ENCODE measurements at regions not wholly inside any gene's neighbourhood (a gene's known extent, or its start where the extent isn't known, plus 50 kb on each side); places are given as distances from the start of the nearest gene placed in this dataset.
"Not testable (repeated sequence)": the region's sequence is repeated elsewhere in the genome, so short reads cannot be mapped to it uniquely, and the experiment has no call there.

DNA sequence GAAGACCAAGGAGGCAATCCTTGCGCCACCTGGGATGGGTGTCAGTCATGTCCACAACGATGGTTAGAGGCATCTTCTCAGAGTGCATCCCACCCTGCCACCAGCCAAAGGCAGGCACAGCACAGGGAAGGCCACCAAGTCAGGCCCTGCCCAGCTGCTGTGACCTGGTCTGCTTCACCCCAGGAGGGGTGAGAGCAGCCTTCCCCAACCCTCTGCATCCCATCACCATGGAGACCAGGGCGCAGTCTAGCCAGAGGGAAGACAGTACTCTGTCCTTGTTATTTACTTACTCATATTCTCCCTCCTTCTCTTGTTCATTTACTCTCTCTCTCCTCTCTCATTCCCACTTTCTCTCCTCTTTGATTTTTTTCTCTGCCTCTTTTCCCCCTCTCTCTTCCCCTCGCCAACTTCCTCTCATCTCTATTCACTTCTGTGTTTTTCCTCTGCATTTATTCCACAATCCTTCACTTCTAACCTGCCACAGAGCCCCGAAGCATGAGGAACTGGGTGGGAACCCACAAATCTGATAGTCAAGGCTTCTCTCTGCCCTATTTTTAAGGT is 749.4 kb downstream of the UQCRFS1 start:
- no peak for DNase-seq

GRCh38 chr19:28457620-28458019 is 755.3 kb downstream of the UQCRFS1 start:
- no peak for DNase-seq

DNA sequence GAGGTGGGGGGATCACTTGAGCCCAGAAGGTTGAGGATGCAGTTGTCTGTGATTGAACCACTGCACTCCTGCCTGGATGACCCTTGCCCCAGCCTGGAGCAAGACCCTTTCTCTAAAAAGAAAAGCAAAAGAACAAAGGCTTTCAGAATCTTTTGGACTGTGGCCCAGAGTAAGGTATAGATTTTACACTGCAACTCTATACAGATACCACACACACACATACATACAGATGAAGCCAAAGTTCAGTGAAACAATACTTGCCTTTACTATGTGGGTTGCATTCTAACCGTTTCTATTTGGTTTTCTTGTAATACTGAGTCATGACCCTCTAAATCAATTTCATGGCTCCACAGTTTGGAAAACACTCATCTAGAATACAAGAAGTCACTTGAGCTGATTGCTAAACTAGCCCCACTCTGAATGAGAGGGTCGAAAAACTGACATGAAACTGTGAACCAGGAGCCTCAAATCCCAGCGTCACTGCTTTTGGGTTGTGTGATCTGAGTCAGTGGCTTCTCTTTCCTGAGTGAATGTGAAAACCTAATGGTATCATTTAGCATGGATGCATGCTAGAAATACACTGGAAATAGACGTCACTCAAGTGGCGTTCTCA is 756.1 kb downstream of the UQCRFS1 start:
- no peak for DNase-seq

GRCh38 chr19:28456252-28456651 is 756.7 kb downstream of the UQCRFS1 start:
- DNase-seq = no peak

- no peak for DNase-seq
These were observed 758.9 kb downstream of the UQCRFS1 start for GRCh38 chr19:28454083-28454482.

DNA sequence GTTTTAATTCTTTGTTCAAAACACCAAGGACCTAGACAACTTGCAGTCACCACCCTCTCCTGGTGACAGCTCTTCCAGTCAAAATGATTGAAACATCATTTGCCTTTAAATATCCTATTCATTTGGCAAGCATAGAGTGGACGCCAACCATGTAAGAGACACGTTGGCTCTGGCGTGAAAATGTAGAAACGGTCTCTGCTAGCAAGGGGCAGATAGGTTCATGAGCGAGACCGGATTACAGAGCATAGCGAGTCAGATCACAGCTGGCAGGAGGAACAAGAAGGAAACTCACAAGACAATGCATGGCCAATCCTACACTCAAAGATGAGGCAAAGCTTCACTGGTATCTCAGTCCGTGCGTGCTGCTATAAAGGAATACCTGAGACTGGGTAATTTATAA is 759.5 kb downstream of the UQCRFS1 start:
- no peak for DNase-seq

GRCh38 chr19:28449803-28450202 is 763.1 kb downstream of the UQCRFS1 start:
- DNase-seq = no peak

GRCh38 chr19:28446511-28446910 is 766.4 kb downstream of the UQCRFS1 start:
- DNase-seq = no peak

- no peak for DNase-seq
These were observed 767.1 kb downstream of the UQCRFS1 start for GRCh38 chr19:28445826-28446225.

DNA sequence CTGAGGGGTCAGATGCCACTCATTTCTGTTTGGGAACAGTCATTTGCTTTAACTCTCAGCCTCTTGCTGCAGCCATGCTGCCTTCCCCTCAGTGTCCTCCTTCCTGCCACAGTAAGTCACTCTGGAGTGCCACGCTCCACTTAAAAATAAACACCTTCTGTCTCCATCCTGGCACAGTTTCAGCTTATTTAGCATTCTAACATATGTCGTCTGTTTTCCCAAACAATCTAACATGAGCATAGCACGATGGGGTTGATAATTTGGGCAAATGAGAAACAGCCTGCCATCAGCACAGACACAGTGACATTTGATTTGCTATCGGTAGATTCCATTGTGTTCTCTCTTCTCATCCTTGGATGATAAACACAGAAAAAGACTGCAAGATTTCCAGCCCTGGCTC is 768.6 kb downstream of the UQCRFS1 start:
- DNase-seq = no peak

- no peak for DNase-seq
These were observed 769.6 kb downstream of the UQCRFS1 start for GRCh38 chr19:28443361-28443760.

DNA sequence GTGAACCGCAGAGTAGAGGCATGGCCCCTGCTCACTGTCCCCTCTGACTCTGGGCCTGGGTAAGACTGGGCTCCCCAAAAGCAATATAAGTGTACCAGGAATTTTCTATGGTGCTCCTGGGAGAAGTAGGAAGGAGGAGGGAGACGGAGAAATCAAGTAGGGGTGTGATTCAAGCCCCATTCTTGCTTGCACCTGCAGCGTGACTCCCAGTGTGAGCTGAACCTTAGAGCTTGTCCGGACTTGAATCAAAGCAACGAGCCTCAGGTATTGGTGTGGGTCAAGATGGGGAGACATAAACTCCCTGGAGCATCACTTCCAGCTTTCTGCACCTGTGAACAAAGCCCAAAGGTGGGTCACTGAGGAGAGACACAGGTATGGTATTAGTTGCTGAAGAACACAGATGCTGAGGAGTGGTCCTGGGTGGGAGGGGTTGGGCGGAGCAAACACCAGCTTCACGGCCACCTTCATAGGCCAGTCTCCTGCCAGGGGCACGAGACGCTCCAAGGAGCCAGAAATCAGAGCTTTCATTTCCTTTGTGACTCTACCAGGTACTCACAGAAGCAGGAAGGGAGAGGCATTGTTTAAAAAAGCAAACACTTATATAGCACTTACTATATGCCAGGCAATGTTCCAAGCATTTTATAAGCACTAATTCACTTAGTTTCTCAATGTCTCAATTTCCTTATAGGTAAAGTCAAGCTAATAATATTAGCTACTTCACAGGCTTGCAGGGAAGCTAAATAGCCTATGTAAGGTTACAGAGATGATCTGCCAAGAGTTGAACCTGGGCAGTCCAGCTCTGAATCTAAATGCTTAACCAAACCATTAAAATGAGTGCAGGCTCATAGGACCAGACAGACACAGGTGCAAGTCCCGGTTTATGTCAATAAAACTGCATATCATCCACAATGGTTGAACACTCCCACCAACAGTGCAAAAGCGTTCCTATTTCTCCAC is 775.3 kb downstream of the UQCRFS1 start:
- DNase-seq = no peak

DNA sequence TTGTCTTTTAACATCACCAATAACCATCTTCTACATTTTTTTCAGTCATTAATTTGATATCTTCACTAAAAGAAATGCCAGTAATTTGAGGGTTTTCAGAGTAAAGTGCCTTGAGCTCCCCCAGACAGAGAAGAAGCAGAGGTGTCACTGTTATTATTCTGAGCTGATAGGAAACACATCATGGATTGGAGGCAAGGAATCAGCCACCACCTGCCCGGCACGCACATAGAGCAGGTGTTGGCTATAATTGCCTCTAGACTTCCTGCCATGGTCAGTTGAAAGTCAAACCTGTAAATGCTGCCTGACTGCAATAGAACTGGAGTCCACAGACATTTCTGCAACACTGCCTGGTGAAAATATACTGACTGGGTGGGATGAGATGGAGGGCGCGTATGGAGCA is 776.6 kb downstream of the UQCRFS1 start:
- DNase-seq = no peak

GRCh38 chr19:28435551-28436271 is 777.2 kb downstream of the UQCRFS1 start:
- DNase-seq = no peak

DNA sequence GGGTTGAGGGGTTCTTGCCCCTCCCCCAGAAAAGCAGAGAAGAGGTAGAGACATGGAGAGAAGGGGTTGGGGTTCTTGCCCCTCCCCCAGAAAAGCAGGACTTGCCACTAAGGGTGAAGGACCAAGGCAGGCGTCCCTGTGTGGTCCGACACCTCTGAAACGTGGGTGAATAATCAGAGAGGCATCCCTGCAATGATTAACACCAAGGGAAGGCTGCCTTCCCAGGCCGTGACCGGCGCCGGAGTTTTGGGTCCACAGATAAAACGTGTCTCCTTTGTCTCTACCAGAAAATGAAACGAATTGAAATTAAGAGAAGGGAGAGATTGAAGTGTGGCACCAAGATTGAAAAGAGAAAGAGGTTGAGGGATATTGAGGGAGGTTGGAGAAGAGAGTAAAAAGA is 778.2 kb downstream of the UQCRFS1 start:
- DNase-seq = not testable (repeated sequence)

GRCh38 chr19:28434365-28434764 is 778.6 kb downstream of the UQCRFS1 start:
- not testable (repeated sequence) for DNase-seq

DNA sequence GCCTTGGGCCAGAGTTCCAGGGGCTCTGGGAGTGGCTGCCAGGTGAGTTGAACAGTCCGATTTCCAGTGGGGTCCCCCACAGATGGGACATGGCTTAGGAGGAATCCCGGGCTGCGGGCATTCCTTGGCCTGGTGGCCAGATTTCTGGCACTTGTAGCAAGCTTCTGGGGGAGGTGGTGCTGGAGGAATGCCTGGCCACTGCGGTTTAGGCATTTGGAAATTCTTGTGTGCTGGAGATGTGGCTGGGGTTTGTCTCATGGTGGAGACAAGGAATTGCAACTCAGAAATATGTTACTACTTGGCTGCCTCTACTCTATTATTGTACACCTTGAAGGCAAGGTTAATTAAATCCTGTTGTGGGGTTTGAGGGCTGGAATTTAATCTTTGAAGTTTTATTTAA is 779.8 kb downstream of the UQCRFS1 start:
- DNase-seq = not testable (repeated sequence)

DNA sequence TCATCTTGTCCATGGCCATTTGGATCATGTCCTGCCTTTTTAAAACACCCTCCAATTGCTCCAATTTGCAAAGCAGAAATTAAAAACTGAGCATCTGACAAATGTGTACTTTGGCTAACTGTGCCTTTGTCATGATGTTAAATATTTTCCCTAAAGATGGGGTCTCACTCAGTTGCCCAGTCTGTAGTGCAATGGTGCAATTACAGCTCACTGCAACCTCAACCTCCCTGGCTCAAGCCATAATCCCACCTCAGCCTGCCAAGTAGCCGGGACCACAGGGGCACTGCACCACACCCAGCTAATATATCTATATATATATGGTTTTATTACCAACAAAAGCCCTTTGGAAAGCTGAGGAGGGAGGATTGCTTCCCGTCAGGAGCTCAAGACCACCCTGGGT is 782.7 kb downstream of the UQCRFS1 start:
- no peak for DNase-seq

DNA sequence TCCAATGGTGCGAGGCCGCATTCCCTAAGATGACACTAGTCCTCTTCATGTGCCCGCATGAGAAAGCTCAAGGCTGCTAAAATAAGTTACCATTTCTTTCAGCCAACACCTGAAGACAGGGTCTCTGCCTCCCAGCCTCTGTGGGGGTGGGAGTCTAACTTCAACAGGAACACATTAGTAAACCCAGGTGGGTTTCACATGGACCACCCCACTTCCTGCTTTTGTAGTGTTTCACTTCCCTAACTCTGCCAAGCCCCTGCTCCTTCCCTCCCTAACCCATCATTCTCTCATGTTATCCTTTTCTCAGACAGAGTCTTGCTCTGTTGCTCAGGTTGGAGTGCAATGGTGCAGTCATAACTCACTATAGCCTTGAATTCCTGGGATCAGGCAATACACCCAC is 783.6 kb downstream of the UQCRFS1 start:
- DNase-seq = no peak

GRCh38 chr19:28428663-28429348 is 784.1 kb downstream of the UQCRFS1 start:
- DNase-seq = no peak

DNA sequence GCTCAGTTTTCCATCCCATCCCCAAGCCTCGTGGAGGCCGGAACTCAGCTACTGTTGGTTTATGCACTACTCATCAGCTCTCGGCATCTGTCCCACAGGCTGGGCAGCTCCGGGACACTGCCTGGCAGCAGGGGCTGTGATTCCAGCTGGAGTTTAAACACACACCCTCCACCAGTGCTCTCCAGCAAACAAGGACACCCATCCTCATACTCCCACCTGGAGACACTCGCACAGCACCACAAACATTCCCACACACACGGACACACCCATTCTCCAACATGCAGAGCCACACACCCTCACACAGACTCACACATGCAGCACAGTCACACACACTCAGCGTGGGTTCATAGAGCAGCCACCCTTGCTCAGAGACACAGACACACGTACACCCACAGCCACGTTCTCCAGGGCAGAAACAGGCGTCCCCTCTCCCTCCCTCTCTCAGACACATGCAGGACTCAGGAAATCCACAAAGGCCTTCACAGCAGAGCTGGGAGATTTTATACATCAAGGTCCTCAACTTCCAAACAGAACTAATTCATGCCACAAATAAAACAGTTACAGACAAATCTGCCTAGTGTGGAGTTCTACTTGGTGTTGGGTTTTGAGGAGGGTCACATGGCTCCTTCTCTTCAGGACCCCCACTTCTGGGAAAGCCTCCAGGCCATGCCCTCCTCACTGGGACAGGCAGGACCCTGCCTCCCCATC is 785.4 kb downstream of the UQCRFS1 start:
- no peak for DNase-seq

DNA sequence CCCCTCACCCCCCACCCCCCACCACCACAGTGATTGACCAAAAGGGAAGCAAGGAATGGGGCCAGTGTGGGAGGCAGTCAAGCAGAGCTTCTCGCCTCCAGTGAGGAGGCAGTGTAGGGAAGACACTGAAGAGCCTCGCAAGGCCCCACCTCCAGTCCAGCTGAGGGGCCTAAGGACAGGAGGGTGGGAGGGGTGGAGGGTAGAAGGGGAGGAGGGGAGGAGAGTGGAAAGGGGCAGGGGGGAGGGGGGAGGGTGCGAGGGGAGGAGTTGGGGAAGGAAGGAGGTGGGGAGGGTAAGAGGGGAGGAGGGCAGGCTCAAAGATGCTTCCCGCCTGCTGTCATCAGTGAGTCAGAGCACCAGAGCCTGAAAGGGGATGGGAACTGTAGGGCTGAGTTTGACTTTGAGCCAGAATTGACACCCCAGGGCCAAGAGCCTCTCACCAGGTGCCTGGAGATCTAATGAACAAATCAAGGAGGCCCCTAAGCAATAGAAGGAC is 786.2 kb downstream of the UQCRFS1 start:
- DNase-seq = no peak

All from hematopoietic multipotent progenitor cell treated with erythropoietin and hydrocortisone succinate and interleukin-3 and kit ligand, for 6 days (in vitro differentiated cells).